ENCODE measurements at regions not wholly inside any gene's neighbourhood (a gene's known extent, or its start where the extent isn't known, plus 50 kb on each side); places are given as distances from the start of the nearest gene placed in this dataset.
A peak's percentile ranks its signal among the peaks of the same experiment; 100 is the strongest.

GRCh38 chr9:88043647-88044046, 69.3 kb upstream of the CDK20 start:
- Histone ChIP-seq H3K4me1 (ENCODE audit: control insufficient read depth in 1 of 2, insufficient read depth in 2 of 2, low read depth in 1 of 2, low read length in 1 of 2) (no peaks in the 10 kb centered on the region), H3F3A (replicated peaks; ENCODE audit: insufficient read depth) (no peaks in the 10 kb centered on the region), H3K9me3 (no peaks in the 10 kb centered on the region), H3K79me2 (ENCODE audit: insufficient read depth) (no peaks in the 10 kb centered on the region), H3K9ac (no peak overlapping the region), H3K4me3 (ENCODE audit: low read depth in 2 of 2, low read length in 1 of 2) (no peak overlapping the region), H3K9me2 (no peaks in the 10 kb centered on the region), H3K4me2 (no peak overlapping the region), H3K36me3 (replicated peaks in 1 of 2; ENCODE audit: control insufficient read depth in 1 of 2, insufficient read depth in 2 of 2, low read length in 1 of 2) (no peaks in the 10 kb centered on the region), H3K27ac (ENCODE audit: low read depth in 2 of 2, low read length in 1 of 2) (no peak overlapping the region), H2AFZ (ENCODE audit: low read depth) (no peak overlapping the region), H3K27me3 (ENCODE audit: insufficient read depth) (no peaks in the 10 kb centered on the region), H4K20me1 (ENCODE audit: insufficient read depth) (no peaks in the 10 kb centered on the region)
- no peak for DNase-seq
- ChIA-PET CTCF (no interaction called here), POLR2A (no interaction called here)
- TF ChIP-seq, protein P1, sequence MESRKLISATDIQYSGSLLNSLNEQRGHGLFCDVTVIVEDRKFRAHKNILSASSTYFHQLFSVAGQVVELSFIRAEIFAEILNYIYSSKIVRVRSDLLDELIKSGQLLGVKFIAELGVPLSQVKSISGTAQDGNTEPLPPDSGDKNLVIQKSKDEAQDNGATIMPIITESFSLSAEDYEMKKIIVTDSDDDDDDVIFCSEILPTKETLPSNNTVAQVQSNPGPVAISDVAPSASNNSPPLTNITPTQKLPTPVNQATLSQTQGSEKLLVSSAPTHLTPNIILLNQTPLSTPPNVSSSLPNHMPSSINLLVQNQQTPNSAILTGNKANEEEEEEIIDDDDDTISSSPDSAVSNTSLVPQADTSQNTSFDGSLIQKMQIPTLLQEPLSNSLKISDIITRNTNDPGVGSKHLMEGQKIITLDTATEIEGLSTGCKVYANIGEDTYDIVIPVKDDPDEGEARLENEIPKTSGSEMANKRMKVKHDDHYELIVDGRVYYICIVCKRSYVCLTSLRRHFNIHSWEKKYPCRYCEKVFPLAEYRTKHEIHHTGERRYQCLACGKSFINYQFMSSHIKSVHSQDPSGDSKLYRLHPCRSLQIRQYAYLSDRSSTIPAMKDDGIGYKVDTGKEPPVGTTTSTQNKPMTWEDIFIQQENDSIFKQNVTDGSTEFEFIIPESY (IDR thresholded peaks at IDR 0.05; ENCODE audit: borderline replicate concordance, low read depth), result no peak
- TF ChIP-seq FOXJ3 (CRISPR knock-in tag; IDR thresholded peaks at IDR 0.05), result no peak
- TF ChIP-seq, protein P2, sequence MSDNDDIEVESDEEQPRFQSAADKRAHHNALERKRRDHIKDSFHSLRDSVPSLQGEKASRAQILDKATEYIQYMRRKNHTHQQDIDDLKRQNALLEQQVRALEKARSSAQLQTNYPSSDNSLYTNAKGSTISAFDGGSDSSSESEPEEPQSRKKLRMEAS (IDR thresholded peaks at IDR 0.05; ENCODE audit: low read depth), result no peak
- TF ChIP-seq, protein P3, sequence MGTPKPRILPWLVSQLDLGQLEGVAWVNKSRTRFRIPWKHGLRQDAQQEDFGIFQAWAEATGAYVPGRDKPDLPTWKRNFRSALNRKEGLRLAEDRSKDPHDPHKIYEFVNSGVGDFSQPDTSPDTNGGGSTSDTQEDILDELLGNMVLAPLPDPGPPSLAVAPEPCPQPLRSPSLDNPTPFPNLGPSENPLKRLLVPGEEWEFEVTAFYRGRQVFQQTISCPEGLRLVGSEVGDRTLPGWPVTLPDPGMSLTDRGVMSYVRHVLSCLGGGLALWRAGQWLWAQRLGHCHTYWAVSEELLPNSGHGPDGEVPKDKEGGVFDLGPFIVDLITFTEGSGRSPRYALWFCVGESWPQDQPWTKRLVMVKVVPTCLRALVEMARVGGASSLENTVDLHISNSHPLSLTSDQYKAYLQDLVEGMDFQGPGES (IDR thresholded peaks at IDR 0.05; ENCODE audit: low read depth, low read length), result no peak
- TF ChIP-seq CHD2 (IDR thresholded peaks at IDR 0.05; ENCODE audit: low read length, partially characterized antibody), result no peak
- TF ChIP-seq JUND (IDR thresholded peaks at IDR 0.05), result no peak
- TF ChIP-seq RFX5 (IDR thresholded peaks at IDR 0.05; ENCODE audit: low read length), result no peak
- TF ChIP-seq, protein P4, sequence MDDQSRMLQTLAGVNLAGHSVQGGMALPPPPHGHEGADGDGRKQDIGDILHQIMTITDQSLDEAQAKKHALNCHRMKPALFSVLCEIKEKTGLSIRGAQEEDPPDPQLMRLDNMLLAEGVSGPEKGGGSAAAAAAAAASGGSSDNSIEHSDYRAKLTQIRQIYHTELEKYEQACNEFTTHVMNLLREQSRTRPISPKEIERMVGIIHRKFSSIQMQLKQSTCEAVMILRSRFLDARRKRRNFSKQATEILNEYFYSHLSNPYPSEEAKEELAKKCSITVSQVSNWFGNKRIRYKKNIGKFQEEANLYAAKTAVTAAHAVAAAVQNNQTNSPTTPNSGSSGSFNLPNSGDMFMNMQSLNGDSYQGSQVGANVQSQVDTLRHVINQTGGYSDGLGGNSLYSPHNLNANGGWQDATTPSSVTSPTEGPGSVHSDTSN (IDR thresholded peaks at IDR 0.05), result no peak
- no peak for TF ChIP-seq MXI1 (IDR thresholded peaks at IDR 0.05; ENCODE audit: low read depth, low read length)
- 19% methylated on average over 3 of the region's 3 CpGs for WGBS (ENCODE audit: low lambda C conversion rate)

- CTCF ChIA-PET, result interaction anchor here (0.6 to 1.3 kb wide), 14 partner anchors 10 to 1003 kb away, joined by 3 to 7 read pairs (median 3); partner anchors contain the start of gene CTSL
- peak; percentile 32 for DNase-seq
- Histone ChIP-seq H4K20me1 (ENCODE audit: insufficient read depth) (no peaks in the 10 kb centered on the region), H3K27ac (ENCODE audit: low read depth in 2 of 2, low read length in 1 of 2) (no peak overlapping the region), H3K9ac (no peak overlapping the region), H3F3A (replicated peaks; ENCODE audit: insufficient read depth) (no peaks in the 10 kb centered on the region), H3K4me2 (no peak overlapping the region), H3K4me3 (ENCODE audit: low read depth in 2 of 2, low read length in 1 of 2) (no peak overlapping the region), H3K27me3 (ENCODE audit: insufficient read depth) (no peaks in the 10 kb centered on the region), H3K9me3 (no peaks in the 10 kb centered on the region), H3K4me1 (ENCODE audit: control insufficient read depth in 1 of 2, insufficient read depth in 2 of 2, low read depth in 1 of 2, low read length in 1 of 2) (no peaks in the 10 kb centered on the region), H3K79me2 (ENCODE audit: insufficient read depth) (no peaks in the 10 kb centered on the region), H2AFZ (ENCODE audit: low read depth) (no peak overlapping the region), H3K36me3 (replicated peaks in 1 of 2; ENCODE audit: control insufficient read depth in 1 of 2, insufficient read depth in 2 of 2, low read length in 1 of 2) (no peaks in the 10 kb centered on the region), H3K9me2 (no peaks in the 10 kb centered on the region)
- 29% methylated on average over 1 of the region's 1 CpG for WGBS (ENCODE audit: low lambda C conversion rate)
- TF ChIP-seq, protein P5, sequence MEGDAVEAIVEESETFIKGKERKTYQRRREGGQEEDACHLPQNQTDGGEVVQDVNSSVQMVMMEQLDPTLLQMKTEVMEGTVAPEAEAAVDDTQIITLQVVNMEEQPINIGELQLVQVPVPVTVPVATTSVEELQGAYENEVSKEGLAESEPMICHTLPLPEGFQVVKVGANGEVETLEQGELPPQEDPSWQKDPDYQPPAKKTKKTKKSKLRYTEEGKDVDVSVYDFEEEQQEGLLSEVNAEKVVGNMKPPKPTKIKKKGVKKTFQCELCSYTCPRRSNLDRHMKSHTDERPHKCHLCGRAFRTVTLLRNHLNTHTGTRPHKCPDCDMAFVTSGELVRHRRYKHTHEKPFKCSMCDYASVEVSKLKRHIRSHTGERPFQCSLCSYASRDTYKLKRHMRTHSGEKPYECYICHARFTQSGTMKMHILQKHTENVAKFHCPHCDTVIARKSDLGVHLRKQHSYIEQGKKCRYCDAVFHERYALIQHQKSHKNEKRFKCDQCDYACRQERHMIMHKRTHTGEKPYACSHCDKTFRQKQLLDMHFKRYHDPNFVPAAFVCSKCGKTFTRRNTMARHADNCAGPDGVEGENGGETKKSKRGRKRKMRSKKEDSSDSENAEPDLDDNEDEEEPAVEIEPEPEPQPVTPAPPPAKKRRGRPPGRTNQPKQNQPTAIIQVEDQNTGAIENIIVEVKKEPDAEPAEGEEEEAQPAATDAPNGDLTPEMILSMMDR (IDR thresholded peaks at IDR 0.05), result 0 out of 2 replicates have a peak, but pooled peaks have one; percentile 14
- TF ChIP-seq SMC3 (IDR thresholded peaks at IDR 0.05; ENCODE audit: low read depth, low read length), result peak; percentile 16; the same call in 1 of the 2 replicates
- peak; percentile 67 for TF ChIP-seq RAD21 (IDR thresholded peaks at IDR 0.05; ENCODE audit: low read length)
- TF ChIP-seq NRF1 (IDR thresholded peaks at IDR 0.05; ENCODE audit: low read depth, low read length), result no peak
- POLR2A ChIA-PET, result no interaction called here
Measured at GRCh38 chr9:88041447-88041846, 67.1 kb upstream of the CDK20 start.

Measured in SK-N-SH (cell line).